Caki2 (cell line): ENCODE measurements at regions not wholly inside any gene's neighbourhood (a gene's known extent, or its start where the extent isn't known, plus 50 kb on each side); places are given as distances from the start of the nearest gene placed in this dataset.
A peak's percentile ranks its signal among the peaks of the same experiment; 100 is the strongest.

Experiments
- DNase-seq: peaks from one replicate; pipeline ENCODE4 v3.0.0-alpha.2; 2015; ENCODE audit warnings: low read depth
- in situ Hi-C: cut with HindIII; loops from 2 replicates; pipeline ENCODE4 v1.10.0; 2016; ENCODE audit warnings: low sequenced_read_pairs, low pct_unique_long_range_greater_than_20kb, mixed read lengths

- in situ Hi-C loops, result no loop called here
- peak; percentile 23 for DNase-seq
Observed at GRCh38 chr10:44306762-44307161, 78.1 kb downstream of the CXCL12 start.

GRCh38 chr10:44306147-44306710 lies 78.7 kb downstream of the CXCL12 start:
- peak; percentile 44 for DNase-seq
- in situ Hi-C loops, result no loop called here

GRCh38 chr10:44301781-44302355 lies 83.0 kb downstream of the CXCL12 start:
- in situ Hi-C loops, result no loop called here
- no peak for DNase-seq

GRCh38 chr10:44300666-44301649 lies 83.9 kb downstream of the CXCL12 start:
- in situ Hi-C loops, result no loop called here
- DNase-seq, result peak; percentile 100

- in situ Hi-C loops, result no loop called here
- no peak for DNase-seq
Observed at GRCh38 chr10:44298713-44299112, 86.2 kb downstream of the CXCL12 start.

- in situ Hi-C loops, result no loop called here
- DNase-seq, result no peak
Observed at GRCh38 chr10:44297963-44298362, 86.9 kb downstream of the CXCL12 start.

GRCh38 chr10:44295644-44296241 lies 89.2 kb downstream of the CXCL12 start:
- DNase-seq, result peak; percentile 22
- in situ Hi-C loops, result no loop called here

- in situ Hi-C loops, result no loop called here
- DNase-seq, result no peak
Observed at GRCh38 chr10:44294726-44295412, 90.0 kb downstream of the CXCL12 start.

GRCh38 chr10:44293842-44294241 lies 91.1 kb downstream of the CXCL12 start:
- in situ Hi-C loops, result no loop called here
- DNase-seq, result no peak

- in situ Hi-C loops, result no loop called here
- DNase-seq, result no peak
Observed at GRCh38 chr10:44293306-44293778, 91.6 kb downstream of the CXCL12 start.

- no peak for DNase-seq
- in situ Hi-C loops, result no loop called here
Observed at GRCh38 chr10:44292390-44293002, 92.4 kb downstream of the CXCL12 start.

GRCh38 chr10:44291091-44291490 lies 93.8 kb downstream of the CXCL12 start:
- in situ Hi-C loops, result no loop called here
- no peak for DNase-seq

- DNase-seq, result no peak
- in situ Hi-C loops, result no loop called here
Observed at GRCh38 chr10:44289125-44289524, 95.8 kb downstream of the CXCL12 start.

- in situ Hi-C loops, result no loop called here
- DNase-seq, result no peak
Observed at GRCh38 chr10:44287408-44287807, 97.5 kb downstream of the CXCL12 start.

GRCh38 chr10:44284198-44285084 lies 100.5 kb downstream of the CXCL12 start:
- DNase-seq, result no peak
- in situ Hi-C loops, result no loop called here

GRCh38 chr10:44282626-44283300 lies 102.1 kb downstream of the CXCL12 start:
- no peak for DNase-seq
- in situ Hi-C loops, result no loop called here
